HL-60 (cell line): ENCODE measurements at regions not wholly inside any gene's neighbourhood (a gene's known extent, or its start where the extent isn't known, plus 50 kb on each side); places are given as distances from the start of the nearest gene placed in this dataset.

ENCODE experiments used
- DNase-seq, 2 experiments: peaks; one replicate each; pipeline ENCODE4 v3.0.0-alpha.2; 2010 to 2020; ENCODE audit warnings: low read depth in 1 of 2, low spot score in 1 of 2
- H3K27ac ChIP-seq: fragments of 250-450 bp; sonication (Bioruptor Pico); replicated peaks from 2 replicates; pipeline ENCODE4 v1.5.1; 2020; ENCODE audit warnings: mild to moderate bottlenecking, moderate library complexity
- H3K27me3 ChIP-seq: fragments of 250-450 bp; sonication (Bioruptor Pico); 2 replicates; pipeline ENCODE4 v1.5.1; 2021; ENCODE audit warnings: mild to moderate bottlenecking, moderate library complexity; ENCODE audit not compliant: insufficient read depth, poor library complexity, severe bottlenecking
- H3K4me3 ChIP-seq: replicated peaks from 2 replicates; pipeline ENCODE4 v1.5.1; 2011; ENCODE audit warnings: mild to moderate bottlenecking, control low read depth, low read length; ENCODE audit not compliant: insufficient read depth
- GABPA ChIP-seq: IDR thresholded peaks from 2 replicates; pipeline ENCODE4 v1.6.1; 2012; ENCODE audit warnings: low read depth
- POLR2AphosphoS5 ChIP-seq: IDR thresholded peaks from 2 replicates; pipeline ENCODE4 v1.6.1; 2012; ENCODE audit warnings: low read depth
- SPI1 ChIP-seq: IDR thresholded peaks from 2 replicates; pipeline ENCODE4 v1.6.1; 2012; ENCODE audit warnings: low read depth, mild to moderate bottlenecking, borderline replicate concordance
- TF ChIP-seq, protein P1 (sequence below): IDR thresholded peaks from 2 replicates; pipeline ENCODE4 v1.6.1; 2012; ENCODE audit warnings: low read depth; ENCODE audit not compliant: insufficient replicate concordance
- TF ChIP-seq, protein P2 (sequence below): IDR thresholded peaks from one replicate; pipeline ENCODE4 v1.5.1; 2011; ENCODE audit warnings: low read length, control low read depth, inconsistent platforms; ENCODE audit not compliant: insufficient read depth

DNA sequence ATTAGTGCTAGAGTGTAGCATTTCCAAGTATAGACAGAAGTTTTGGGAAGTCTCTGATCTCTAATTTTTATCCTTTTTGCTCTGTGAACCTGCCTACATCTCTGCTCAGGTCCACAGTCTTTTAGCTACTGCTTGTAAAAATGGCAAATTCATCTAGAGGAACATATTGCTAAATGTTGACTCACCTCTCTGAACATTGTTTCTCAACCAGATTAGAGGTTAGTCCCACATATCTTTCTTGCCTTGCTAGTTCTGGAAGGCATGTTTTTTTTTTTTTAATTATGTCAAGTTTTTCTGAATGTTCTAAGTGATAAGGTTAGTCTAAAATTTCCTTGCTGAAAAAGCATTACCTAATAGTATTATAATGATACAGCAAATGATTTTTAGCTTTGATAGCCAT is 2889.6 kb upstream of the PCDH20 start:
- no peaks in the 10 kb centered on the region for H3K27me3 ChIP-seq
- no peak overlapping the region for H3K27ac ChIP-seq
- no peak overlapping the region for H3K4me3 ChIP-seq
- TF ChIP-seq, protein P1, sequence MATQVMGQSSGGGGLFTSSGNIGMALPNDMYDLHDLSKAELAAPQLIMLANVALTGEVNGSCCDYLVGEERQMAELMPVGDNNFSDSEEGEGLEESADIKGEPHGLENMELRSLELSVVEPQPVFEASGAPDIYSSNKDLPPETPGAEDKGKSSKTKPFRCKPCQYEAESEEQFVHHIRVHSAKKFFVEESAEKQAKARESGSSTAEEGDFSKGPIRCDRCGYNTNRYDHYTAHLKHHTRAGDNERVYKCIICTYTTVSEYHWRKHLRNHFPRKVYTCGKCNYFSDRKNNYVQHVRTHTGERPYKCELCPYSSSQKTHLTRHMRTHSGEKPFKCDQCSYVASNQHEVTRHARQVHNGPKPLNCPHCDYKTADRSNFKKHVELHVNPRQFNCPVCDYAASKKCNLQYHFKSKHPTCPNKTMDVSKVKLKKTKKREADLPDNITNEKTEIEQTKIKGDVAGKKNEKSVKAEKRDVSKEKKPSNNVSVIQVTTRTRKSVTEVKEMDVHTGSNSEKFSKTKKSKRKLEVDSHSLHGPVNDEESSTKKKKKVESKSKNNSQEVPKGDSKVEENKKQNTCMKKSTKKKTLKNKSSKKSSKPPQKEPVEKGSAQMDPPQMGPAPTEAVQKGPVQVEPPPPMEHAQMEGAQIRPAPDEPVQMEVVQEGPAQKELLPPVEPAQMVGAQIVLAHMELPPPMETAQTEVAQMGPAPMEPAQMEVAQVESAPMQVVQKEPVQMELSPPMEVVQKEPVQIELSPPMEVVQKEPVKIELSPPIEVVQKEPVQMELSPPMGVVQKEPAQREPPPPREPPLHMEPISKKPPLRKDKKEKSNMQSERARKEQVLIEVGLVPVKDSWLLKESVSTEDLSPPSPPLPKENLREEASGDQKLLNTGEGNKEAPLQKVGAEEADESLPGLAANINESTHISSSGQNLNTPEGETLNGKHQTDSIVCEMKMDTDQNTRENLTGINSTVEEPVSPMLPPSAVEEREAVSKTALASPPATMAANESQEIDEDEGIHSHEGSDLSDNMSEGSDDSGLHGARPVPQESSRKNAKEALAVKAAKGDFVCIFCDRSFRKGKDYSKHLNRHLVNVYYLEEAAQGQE, result no peak
- no peak for TF ChIP-seq GABPA
- TF ChIP-seq, protein P2, sequence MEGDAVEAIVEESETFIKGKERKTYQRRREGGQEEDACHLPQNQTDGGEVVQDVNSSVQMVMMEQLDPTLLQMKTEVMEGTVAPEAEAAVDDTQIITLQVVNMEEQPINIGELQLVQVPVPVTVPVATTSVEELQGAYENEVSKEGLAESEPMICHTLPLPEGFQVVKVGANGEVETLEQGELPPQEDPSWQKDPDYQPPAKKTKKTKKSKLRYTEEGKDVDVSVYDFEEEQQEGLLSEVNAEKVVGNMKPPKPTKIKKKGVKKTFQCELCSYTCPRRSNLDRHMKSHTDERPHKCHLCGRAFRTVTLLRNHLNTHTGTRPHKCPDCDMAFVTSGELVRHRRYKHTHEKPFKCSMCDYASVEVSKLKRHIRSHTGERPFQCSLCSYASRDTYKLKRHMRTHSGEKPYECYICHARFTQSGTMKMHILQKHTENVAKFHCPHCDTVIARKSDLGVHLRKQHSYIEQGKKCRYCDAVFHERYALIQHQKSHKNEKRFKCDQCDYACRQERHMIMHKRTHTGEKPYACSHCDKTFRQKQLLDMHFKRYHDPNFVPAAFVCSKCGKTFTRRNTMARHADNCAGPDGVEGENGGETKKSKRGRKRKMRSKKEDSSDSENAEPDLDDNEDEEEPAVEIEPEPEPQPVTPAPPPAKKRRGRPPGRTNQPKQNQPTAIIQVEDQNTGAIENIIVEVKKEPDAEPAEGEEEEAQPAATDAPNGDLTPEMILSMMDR, result no peak
- TF ChIP-seq POLR2AphosphoS5, result no peak
- no peak for TF ChIP-seq SPI1
- DNase-seq, result no peak

DNA sequence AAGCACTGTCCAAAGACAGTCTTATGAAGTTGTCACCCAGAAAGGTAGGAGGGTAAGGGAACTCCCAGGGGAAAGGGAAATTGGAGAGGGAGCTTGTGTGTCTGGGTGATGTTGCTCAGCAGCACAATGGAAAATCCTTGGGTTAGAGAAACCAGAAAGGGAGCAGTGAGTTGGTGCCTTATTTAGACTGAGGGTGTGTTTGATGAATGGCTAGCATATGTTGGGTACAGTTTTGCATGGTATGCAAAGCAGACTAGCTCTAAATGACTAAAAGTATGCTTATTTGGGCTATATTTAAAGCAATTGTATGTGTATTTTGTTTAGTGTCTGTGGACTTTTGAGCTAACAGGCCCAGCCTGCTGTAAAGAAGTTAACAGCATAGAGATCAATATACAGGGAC is 2884.6 kb upstream of the PCDH20 start:
- TF ChIP-seq, protein P1, result no peak
- TF ChIP-seq, protein P2, result no peak
- no peak for TF ChIP-seq SPI1
- TF ChIP-seq POLR2AphosphoS5, result no peak
- TF ChIP-seq GABPA, result no peak
- DNase-seq, result no peak
- Histone ChIP-seq H3K27ac (no peak overlapping the region), H3K4me3 (no peak overlapping the region), H3K27me3 (no peaks in the 10 kb centered on the region)

DNA sequence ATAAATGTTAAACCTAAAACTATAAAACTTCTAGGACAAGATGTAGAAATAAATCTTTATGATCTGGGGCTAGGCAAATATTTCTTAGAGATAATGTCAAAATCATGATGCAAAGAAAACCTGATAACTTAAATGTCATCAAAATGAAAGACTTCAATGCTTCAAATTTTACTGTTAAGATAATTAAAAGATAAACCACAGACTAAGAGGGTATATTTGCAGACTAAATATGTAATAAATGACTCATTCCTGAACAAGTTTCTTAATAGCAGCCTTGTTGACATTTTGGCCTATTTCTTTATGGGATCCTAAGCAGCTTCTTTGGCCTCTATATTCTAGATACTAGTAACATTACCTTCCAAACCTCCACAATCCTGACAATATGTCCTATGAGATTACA is 2878.3 kb upstream of the PCDH20 start:
- no peak overlapping the region for H3K27ac ChIP-seq
- H3K27me3 ChIP-seq, result no peaks in the 10 kb centered on the region
- H3K4me3 ChIP-seq, result no peak overlapping the region
- TF ChIP-seq GABPA (no peak), SPI1 (no peak), POLR2AphosphoS5 (no peak)
- TF ChIP-seq, protein P1, result no peak
- TF ChIP-seq, protein P2, result no peak
- DNase-seq, result no peak
